Left renal cortex interstitium (tissue), 4 donors: ENCODE measurements at regions not wholly inside any gene's neighbourhood (a gene's known extent, or its start where the extent isn't known, plus 50 kb on each side); places are given as distances from the start of the nearest gene placed in this dataset.

Experiments used
- DNase-seq, 4 donors: peaks; one replicate each; pipeline ENCODE4 v3.0.0-alpha.2; 2013; ENCODE audit warnings: low read depth in 4 of 4, low spot score in 2 of 4, missing footprints in 1 of 4

- DNase-seq, result peak in 3 of 4 donors; percentile 9 to 28 (median 9)
Observed at GRCh38 chr11:26134481-26135355, 197.2 kb upstream of the ANO3 start.

DNA sequence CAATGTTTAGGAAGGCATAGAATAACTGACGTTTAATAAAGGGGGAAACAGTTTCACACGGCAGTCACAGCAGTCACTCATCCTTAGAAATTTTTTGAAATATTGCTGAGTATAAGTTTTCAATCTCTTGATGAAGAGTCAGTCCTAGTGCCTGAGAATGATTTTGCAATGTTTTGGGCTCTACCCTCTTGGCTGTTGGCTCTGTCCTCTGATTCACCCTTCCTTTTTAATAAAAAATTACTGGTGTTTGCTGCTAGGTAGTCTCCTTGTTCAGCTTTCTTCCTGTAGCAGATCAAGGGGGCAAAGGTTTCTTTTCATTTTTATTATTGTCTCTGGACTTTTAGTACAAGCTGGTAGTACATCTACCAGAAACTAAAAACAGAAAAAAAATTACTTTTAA lies 194.3 kb upstream of the ANO3 start:
- DNase-seq, result no peak

GRCh38 chr11:26142891-26143290 lies 189.0 kb upstream of the ANO3 start:
- no peak for DNase-seq

- no peak for DNase-seq
Observed at GRCh38 chr11:26143566-26144290, 188.2 kb upstream of the ANO3 start.

DNA sequence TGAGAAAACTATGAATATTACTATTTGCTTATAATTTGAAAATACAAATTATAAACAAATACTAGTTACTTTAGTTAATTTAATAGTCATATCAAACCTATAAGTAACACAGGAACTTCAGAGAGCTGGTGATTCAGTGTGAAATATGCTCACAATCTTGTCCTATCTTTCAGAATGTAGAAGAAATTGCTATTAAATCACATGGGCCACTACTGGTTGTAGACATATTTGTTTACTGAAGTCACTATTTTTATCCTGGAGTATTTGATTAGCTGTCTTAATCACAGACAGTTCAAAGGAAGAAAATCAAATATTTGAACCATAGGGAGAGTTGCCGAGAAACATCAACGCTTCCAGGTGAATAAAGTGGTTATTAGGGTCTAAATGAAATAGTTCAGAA lies 187.6 kb upstream of the ANO3 start:
- DNase-seq, result no peak

DNA sequence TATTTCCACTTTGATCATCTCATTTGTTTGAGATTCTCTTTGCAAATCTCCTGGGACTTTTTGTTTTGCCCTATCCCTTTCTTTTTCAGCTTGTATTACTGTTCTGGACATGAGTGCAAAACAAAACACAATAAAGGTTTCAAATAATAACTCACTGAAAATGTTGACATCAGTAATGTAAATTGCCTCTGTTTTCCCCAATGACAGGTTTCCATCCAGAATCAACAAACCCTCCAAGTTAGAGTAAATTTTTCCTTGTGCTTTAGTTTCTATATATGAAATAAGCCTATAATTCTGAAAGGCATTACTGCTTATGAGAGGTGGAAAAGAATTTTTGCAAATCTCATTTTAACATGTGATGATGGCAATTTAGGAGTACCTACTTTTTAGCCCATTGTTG lies 187.0 kb upstream of the ANO3 start:
- DNase-seq, result no peak

- no peak for DNase-seq
Observed at GRCh38 chr11:26149585-26149984, 182.3 kb upstream of the ANO3 start.

GRCh38 chr11:26150031-26150430 lies 181.9 kb upstream of the ANO3 start:
- DNase-seq, result no peak

DNA sequence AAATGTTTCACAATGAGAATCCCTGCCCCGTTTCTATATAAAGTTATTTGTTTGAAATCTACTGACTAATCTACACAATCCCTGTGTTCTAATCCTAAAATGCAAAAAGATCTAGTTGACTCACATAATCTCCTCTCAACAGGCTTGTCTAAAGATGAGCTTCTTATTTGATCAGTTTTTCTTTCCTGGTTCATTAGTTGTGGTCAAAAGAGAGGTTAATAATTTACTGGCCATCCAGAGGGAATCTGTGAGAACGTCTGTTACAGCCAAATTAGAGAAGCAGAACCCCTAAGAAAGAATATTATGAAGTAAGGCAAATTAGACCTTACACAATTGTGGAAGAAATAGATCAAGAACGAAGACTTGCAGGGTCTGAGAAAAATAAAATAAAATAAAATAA lies 173.7 kb upstream of the ANO3 start:
- DNase-seq, result no peak

GRCh38 chr11:26162291-26162690 lies 169.6 kb upstream of the ANO3 start:
- no peak for DNase-seq

- DNase-seq, result no peak
Observed at GRCh38 chr11:26186389-26186788, 145.5 kb upstream of the ANO3 start.

GRCh38 chr11:26187639-26188038 lies 144.3 kb upstream of the ANO3 start:
- no peak for DNase-seq

- DNase-seq, result no peak
Observed at GRCh38 chr11:26188554-26188953, 143.4 kb upstream of the ANO3 start.

- DNase-seq, result no peak
Observed at GRCh38 chr11:26191193-26191592, 140.7 kb upstream of the ANO3 start.

- DNase-seq, result peak in 3 of 4 donors; percentile 17 to 52 (median 20)
Observed at GRCh38 chr11:26193694-26194365, 138.1 kb upstream of the ANO3 start.

DNA sequence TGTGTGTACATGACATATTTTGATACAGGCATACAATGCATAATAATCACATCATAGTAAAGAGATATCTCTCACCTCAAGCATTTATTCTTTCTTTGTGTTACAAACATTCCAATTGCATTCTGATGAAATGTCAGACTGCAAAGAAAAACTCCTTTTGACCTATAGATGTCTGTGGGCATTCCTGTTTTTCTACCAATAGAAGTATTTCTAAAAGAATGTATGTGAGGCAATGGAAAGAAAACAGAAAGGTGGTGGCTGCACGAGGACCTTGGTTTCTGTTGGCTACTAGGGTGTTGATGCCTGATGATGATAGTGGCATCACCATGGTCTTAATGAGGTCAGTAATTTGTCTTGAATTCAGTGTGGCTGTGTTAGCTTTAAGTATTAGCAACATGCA lies 137.0 kb upstream of the ANO3 start:
- no peak for DNase-seq

DNA sequence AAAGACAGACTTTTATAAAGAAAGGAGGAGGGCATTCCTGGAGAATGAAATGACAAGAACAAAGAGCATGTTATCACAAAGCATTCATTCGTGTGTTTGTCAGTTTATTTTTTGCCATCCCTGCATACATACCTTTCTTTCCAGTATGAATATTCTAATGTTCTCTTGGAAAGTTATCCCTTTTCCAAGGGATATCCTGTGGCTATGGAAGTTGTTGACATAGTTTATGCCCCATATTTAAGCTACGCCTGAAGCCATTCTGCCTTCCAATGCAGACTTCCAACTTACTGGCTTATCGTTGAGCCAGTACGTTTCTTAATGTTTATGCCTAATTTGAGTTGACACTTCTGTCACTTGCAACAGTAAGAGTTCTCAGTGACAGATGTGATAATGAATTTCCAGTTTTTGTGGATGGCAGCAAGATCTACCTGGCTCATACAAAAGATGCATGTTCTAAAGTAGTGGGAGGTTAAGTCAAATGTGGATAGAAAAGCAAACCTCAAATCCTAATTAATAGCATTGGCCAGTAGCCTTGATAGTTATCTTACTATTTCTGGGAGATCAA lies 133.3 kb upstream of the ANO3 start:
- no peak for DNase-seq

DNA sequence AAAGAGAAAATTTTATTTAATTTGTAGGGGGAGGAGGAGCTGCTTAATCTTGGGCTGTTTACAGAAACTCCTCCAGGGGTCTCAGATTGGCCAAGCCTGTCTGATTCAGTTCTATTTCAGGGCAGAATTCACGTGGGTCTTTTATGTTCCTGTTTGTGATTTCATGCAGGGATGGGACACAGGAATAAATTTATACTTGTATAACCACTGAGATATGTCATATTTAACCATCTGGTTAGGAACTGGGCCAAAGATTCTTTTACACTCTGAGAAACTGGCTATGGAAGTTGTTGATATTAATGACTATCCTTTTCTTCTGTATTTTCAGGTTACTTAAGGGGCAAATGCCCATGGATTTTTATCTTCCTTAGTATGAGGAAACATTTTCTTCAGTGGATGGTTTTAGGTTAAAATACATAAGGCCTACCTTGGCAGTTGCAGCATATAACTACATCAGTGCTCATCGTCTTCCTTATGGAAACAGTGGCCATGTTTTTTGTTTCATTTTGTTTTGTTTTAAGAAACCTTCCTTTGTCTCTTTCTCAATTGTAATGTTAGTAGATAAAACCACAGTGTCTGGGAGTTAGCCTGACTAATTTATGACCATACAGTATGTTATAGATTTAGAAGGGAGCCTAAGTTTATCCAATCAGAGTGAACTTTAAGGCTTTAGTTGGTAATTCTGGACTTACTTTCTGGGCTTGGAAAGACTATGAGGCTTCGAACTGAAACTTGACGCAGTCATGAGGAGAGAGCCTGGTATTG lies 132.4 kb upstream of the ANO3 start:
- DNase-seq, result no peak

GRCh38 chr11:26201411-26201810 lies 130.5 kb upstream of the ANO3 start:
- no peak for DNase-seq

GRCh38 chr11:26202754-26203153 lies 129.2 kb upstream of the ANO3 start:
- DNase-seq, result no peak
